Right cardiac atrium (tissue), 5 donors: ENCODE measurements at regions not wholly inside any gene's neighbourhood (a gene's known extent, or its start where the extent isn't known, plus 50 kb on each side); places are given as distances from the start of the nearest gene placed in this dataset.

ENCODE experiments used
- ATAC-seq, 2 donors: fragments of 200-7000 bp; cut with Tn5 transposase; one replicate each; pipeline versions ENCODE4 v1.8.0 to v1.9.1; 2020; ENCODE audit warnings: moderate library complexity in 2 of 2, mild to moderate bottlenecking in 1 of 2
- DNase-seq, 3 donors: peaks; one replicate each; pipeline ENCODE4 v3.0.0-alpha.2; 2020
- H3K27ac ChIP-seq: one replicate; pipeline ENCODE4 v1.5.1; 2013; ENCODE audit warnings: mild to moderate bottlenecking, low read length, control low read depth, moderate library complexity
- H3K27me3 ChIP-seq: one replicate; pipeline ENCODE4 v1.6.1; 2013; ENCODE audit not compliant: control insufficient read depth, insufficient read depth
- H3K4me1 ChIP-seq: one replicate; pipeline ENCODE4 v1.6.1; 2013; ENCODE audit warnings: low read length; ENCODE audit not compliant: control insufficient read depth, insufficient read depth
- H3K4me3 ChIP-seq: one replicate; pipeline ENCODE4 v1.5.1; 2013; ENCODE audit warnings: low read length, control low read depth
- H3K9me3 ChIP-seq: one replicate; pipeline ENCODE4 v1.6.1; 2013; ENCODE audit warnings: low read length; ENCODE audit not compliant: control insufficient read depth
- WGBS: extraction: QIAGEN DNeasy Blood & Tissue Kit; methylation state at CpG from one replicate; pipeline ENCODE4 v1.1.7; 2013; 5-methylcytosine and 5-hydroxymethylcytosine counted together
- intact Hi-C, 4 donors: fragments of 100-400 bp; cut with DNase I; formaldehyde crosslinking; loops; one replicate each; pipeline versions ENCODE4 v1.11.0 to v1.14.0; 2022 to 2023
- donor health status: healthy with polysubstance abuse.
- donor health status: DM: no; HTN: yes; CAD: no.
- donor health status: DM: no; HTN: no; CAD: no.
- donor health status: DM: no; HTN: yes; CAD: no; lungs with severe emphysema.
- donor health status: DM: yes; HTN: yes; CAD: no.

DNA sequence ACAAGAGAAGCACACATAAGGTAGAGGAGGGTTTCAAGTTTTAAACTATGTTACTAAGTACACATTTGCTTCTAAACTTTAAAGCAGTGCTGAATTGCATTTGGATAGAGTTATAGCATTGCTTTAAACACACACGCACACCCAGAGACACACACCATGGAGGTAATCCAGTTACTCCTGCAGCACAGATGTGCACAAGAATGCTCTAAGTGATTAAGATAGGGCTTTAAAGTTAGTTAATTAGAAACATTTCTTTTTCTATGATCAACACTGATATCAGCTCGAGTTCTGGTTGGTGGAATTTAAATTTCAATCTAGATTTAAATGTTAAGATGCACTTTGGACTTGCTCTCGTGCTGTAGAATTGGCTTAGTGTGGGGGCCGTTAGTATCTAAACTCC is 492.3 kb downstream of the ZEB2 start:
- Histone ChIP-seq H3K9me3 (no peaks in the 10 kb centered on the region), H3K27me3 (no peaks in the 10 kb centered on the region), H3K4me3 (no peak overlapping the region), H3K4me1 (no peaks in the 10 kb centered on the region), H3K27ac (no peak overlapping the region)
- whole genome bisulfite sequencing = 93% methylated on average over 4 of the region's 4 CpGs
- intact Hi-C loops = no loop called here
- DNase-seq = no peak
- no peak for ATAC-seq

DNA sequence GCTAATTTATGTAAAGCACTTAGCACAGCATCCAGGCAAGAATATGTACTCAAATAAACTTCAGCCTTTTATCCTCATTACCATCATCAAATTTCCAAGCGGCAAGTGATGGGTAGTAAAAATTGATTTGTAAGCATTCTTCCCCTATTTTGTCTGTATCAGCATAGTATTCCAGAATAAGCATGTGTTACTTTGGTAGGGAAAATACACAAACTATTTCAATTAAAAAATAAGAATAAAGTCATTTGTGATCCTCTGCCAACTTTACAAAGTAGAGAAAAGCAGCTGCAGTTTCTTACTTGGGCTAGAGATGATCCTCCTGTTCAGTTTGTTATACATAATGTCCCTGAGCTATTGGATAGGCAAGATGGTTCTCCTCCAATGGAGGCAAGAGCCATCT is 493.2 kb downstream of the ZEB2 start:
- Histone ChIP-seq H3K9me3 (no peaks in the 10 kb centered on the region), H3K27me3 (no peaks in the 10 kb centered on the region), H3K27ac (no peak overlapping the region), H3K4me3 (no peak overlapping the region), H3K4me1 (no peaks in the 10 kb centered on the region)
- intact Hi-C loops = no loop called here
- ATAC-seq (no peak), DNase-seq (no peak)
- WGBS = 91% methylated on average over 1 of the region's 1 CpG

DNA sequence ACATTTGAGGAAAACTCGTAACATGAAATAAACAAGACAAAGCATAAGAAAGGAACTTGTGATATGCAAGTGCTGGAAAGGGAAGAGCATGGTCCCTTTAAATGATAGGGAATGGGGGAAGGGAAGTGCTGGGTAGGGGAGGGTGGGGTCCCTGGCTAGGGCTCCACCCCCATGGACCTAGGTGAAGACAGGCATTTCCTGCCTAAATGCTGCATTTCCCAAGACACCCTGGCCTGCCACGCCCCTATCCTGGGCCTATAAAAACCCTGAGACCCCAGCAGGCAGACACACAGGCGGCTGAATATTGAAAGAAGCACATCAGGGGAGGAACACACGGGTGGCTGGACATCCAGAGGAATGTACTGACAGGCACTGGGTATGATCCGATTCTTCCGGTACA is 499.9 kb downstream of the ZEB2 start:
- intact Hi-C loops = no loop called here
- Histone ChIP-seq H3K27me3 (no peaks in the 10 kb centered on the region), H3K9me3 (no peaks in the 10 kb centered on the region), H3K4me1 (no peaks in the 10 kb centered on the region), H3K4me3 (no peak overlapping the region), H3K27ac (no peak overlapping the region)
- WGBS = 95% methylated on average over 6 of the region's 6 CpGs
- ATAC-seq = no peak
- DNase-seq = no peak

DNA sequence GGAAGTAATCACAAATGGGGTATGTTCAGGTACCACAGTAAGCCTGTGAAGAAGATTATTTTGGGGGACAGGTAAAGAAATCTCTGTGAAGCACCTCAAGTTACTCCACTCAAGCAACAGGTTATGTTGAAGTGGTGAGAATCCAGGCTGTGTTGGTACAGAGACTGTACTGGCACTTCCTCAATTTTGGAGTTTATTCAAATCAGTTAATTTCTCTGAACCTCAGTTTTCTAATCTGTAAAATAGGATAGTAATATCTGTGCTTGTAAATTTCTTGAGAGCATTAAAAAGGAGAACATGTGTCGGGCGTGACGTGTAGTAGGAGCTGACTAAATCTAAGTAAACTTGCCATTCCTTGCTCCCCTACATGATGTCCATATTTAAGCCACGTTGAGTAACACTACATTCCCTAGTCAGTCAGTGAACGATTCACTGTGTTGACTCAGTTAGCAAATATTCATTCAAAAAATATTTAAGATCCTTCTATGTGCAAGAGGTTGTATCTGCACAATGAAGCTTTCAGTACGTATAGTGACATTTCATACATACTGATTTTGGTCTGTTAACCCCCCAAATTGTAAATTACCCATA is 504.2 kb downstream of the ZEB2 start:
- no peak for ATAC-seq

DNA sequence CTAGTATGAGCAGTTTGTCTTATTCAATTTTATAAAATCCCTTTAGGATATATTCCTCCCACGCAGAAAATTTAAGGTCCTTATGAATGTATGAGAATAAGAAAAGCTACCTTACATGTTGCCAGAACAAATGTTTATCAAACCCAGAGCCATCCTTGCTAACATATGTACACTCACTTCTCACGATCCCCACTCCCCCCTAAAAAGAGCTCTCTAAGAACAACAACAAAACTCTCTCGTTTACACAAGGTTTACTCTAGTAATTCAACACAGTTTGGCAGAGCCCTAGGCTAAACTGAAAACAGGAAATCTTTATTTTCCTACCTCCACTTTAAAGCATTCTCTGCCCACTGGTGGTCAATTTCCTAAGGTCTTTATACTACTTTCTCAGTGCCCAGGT is 504.9 kb downstream of the ZEB2 start:
- H3K4me1 ChIP-seq = no peaks in the 10 kb centered on the region
- DNase-seq (no peak), ATAC-seq (no peak)
- H3K4me3 ChIP-seq = no peak overlapping the region
- WGBS = 59% methylated on average over 3 of the region's 3 CpGs
- intact Hi-C loops = no loop called here
- H3K27ac ChIP-seq = no peak overlapping the region
- H3K9me3 ChIP-seq = no peaks in the 10 kb centered on the region
- H3K27me3 ChIP-seq = no peaks in the 10 kb centered on the region

More for the DNA sequence above, 504.2 kb downstream of the ZEB2 start:
- intact Hi-C loops = no loop called here
- 95% methylated on average over 6 of the region's 6 CpGs for WGBS
- H3K9me3 ChIP-seq = no peaks in the 10 kb centered on the region
- H3K4me3 ChIP-seq = no peak overlapping the region
- no peaks in the 10 kb centered on the region for H3K27me3 ChIP-seq
- DNase-seq = no peak
- no peaks in the 10 kb centered on the region for H3K4me1 ChIP-seq
- H3K27ac ChIP-seq = no peak overlapping the region

DNA sequence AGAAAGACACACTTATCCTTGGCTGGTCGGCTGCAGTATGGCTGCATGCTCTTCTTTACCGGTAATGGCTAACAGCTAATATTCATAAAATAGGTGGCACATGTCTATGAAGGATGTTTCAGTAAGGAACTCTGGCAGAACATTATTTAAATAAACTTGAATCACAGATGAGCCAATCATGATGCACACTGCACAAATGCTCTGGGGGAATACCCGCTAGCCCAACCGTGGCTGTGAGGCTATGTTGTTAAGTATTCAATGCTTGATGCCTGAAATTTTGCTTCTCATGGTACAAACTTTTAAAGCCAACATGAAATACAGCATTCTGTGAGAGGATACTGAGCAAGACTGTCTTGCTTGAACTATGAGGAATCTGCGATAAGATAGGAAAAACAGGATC is 505.8 kb downstream of the ZEB2 start:
- no peak for ATAC-seq
- Histone ChIP-seq H3K4me1 (no peaks in the 10 kb centered on the region), H3K4me3 (no peak overlapping the region), H3K27ac (no peak overlapping the region), H3K27me3 (no peaks in the 10 kb centered on the region), H3K9me3 (no peaks in the 10 kb centered on the region)
- peak in 1 of 3 donors; percentile 37 for DNase-seq
- intact Hi-C loops = no loop called here
- WGBS = 76% methylated on average over 5 of the region's 5 CpGs

DNA sequence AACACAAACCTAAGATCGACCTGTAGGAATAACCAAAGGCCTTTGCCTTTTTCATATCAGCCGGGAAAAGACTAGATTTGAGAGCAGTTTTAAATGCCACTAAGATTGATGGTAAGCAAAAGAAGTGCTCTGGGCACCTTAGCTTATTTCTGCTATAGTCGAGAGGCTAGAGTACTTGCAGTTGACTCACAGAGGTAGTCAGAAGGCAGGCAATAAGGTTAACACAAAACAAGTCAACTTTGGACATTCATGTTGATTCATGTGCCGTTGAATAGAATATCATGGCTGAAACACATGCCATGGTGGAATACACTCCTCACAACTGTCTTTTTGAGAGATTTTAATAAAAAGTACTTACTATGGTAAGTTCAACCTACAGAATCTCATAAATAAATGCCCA is 507.6 kb downstream of the ZEB2 start:
- Histone ChIP-seq H3K27ac (no peak overlapping the region), H3K4me1 (no peaks in the 10 kb centered on the region), H3K27me3 (no peaks in the 10 kb centered on the region), H3K9me3 (no peaks in the 10 kb centered on the region), H3K4me3 (no peak overlapping the region)
- intact Hi-C loops = no loop called here
- DNase-seq = no peak
- ATAC-seq = no peak
- 96% methylated on average over 4 of the region's 4 CpGs for WGBS

DNA sequence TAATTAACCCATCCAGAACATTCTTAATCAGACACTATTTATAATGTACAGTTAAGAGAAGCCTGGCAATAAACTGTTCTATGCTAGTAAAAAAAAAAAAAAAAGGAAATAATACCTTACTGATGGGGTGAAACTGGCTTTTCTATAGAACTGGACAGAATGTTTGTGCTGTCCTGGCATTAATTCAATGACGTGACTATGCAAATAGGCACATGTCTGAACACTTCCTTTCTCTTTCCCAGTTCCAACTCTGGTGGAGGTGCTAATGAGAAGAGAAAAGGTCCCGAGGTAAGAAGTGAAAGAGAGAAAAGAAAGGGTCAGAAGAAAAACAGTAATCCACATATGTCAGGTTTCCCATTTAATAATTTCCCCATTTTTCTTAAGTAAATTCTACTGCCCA is 508.4 kb downstream of the ZEB2 start:
- 66% methylated on average over 2 of the region's 2 CpGs for WGBS
- no peaks in the 10 kb centered on the region for H3K27me3 ChIP-seq
- intact Hi-C loops = no loop called here

DNA sequence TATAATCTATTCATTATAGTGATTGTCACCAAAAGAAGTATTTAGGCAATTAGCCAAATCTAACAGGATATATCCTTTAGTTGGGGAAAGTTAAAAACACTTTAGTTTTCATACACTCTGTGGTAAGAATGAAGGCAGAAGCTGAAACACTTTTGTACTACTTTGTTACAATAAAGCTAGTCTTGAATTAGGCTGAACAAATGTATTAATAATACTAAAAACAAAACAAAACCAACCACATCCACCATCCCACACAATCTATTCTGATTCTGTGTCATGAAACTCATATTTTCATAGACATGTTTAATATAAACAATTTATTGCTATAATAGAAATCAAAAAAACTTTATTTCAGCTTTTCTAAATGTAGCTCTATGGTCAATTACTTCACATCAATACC is 508.8 kb downstream of the ZEB2 start:
- H3K9me3 ChIP-seq = no peaks in the 10 kb centered on the region
- ATAC-seq = no peak

More for the DNA sequence above, 508.4 kb downstream of the ZEB2 start:
- no peak for ATAC-seq
- Histone ChIP-seq H3K27ac (no peak overlapping the region), H3K4me3 (no peak overlapping the region), H3K9me3 (no peaks in the 10 kb centered on the region), H3K4me1 (no peaks in the 10 kb centered on the region)
- DNase-seq = no peak

DNA sequence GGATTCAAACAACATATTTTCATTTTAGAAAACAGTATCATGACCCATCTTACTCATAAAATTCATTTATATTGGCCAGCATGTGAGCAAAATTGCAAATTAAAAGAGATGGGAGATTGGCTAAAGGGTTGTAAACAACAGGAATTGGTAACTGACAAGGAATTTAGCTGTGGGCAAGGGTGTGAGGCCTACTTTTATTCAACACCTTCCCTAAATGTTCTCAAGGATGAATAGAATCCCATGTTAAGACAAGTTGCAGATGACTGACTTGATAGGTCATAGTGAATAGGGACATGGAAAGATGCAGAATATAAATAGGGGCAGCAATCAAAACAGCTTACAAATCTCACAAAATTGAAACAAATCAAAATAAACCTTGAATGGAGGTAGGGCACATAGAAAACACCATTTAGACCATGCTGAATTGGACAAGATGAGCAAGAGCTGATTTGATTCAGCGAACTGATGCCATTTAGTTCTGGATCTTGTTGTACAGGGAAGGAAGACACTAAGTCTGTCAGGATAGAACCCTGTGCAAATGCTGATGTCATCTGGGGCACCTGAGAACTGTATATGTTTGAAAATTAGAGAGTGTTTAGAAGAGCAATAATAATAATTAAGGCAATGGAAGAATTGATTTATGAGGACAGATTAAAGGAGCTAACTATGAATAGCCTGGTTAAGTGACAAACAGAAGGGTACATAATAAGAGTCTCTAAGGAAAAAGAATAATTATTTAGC is 509.7 kb downstream of the ZEB2 start:
- H3K4me3 ChIP-seq = no peak overlapping the region
- ATAC-seq (no peak), DNase-seq (no peak)
- 100% methylated on average over 1 of the region's 1 CpG for WGBS
- intact Hi-C loops = no loop called here
- H3K9me3 ChIP-seq = no peaks in the 10 kb centered on the region
- H3K4me1 ChIP-seq = no peaks in the 10 kb centered on the region
- H3K27me3 ChIP-seq = no peaks in the 10 kb centered on the region
- no peak overlapping the region for H3K27ac ChIP-seq

More for the DNA sequence above, 508.8 kb downstream of the ZEB2 start:
- intact Hi-C loops = no loop called here
- Histone ChIP-seq H3K27me3 (no peaks in the 10 kb centered on the region), H3K4me3 (no peak overlapping the region), H3K4me1 (no peaks in the 10 kb centered on the region), H3K27ac (no peak overlapping the region)
- DNase-seq = no peak

DNA sequence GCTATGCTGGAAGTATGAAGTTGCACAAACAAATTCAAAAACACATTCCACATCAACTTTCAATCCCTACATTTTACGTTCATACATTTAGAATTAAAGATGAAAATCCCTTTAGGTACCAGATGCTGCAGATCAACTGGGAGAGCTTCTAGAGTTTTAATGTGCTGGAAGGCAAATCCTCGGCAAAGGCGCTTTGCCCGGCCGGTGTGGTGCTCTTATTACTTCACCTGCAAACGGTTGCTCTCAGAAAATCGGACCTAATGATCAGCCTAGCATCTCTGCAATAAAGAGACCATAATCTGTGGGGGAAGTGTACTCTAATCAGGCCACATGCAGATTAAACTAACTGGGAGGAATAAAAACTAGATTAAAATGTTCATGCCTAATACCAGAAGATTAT is 513.8 kb downstream of the ZEB2 start:
- Histone ChIP-seq H3K27me3 (no peaks in the 10 kb centered on the region), H3K9me3 (no peaks in the 10 kb centered on the region), H3K27ac (no peak overlapping the region), H3K4me1 (no peaks in the 10 kb centered on the region), H3K4me3 (no peak overlapping the region)
- DNase-seq (no peak), ATAC-seq (no peak)
- intact Hi-C loops = no loop called here
- 89% methylated on average over 7 of the region's 7 CpGs for WGBS

DNA sequence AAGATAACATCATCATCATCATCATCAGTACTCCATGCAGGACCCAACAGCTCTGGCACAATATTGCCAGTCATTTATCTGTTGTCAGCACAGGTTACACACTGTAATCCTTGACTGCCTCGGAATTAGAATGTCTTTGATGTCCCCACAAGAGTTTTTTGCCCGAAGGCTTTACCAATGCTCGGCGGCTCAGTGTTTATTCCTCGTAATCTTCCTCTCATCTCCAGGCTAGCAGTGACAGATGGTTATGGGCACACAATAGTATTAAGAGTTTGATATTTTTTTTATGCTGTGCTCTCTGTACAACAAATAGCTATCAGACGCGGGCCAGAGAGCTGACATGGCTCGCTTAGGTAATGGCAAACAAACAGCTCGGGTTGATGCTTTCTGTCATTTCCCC is 515.2 kb downstream of the ZEB2 start:
- Histone ChIP-seq H3K4me3 (no peak overlapping the region), H3K27me3 (no peaks in the 10 kb centered on the region), H3K27ac (no peak overlapping the region), H3K9me3 (no peaks in the 10 kb centered on the region), H3K4me1 (no peaks in the 10 kb centered on the region)
- 92% methylated on average over 9 of the region's 9 CpGs for WGBS
- DNase-seq (no peak), ATAC-seq (no peak)
- intact Hi-C loops = no loop called here
